Stimulated activated CD8-positive, alpha-beta memory T cell treated with anti-CD3 and anti-CD28 coated beads, Interleukin-7, amount 100 ng/mL, for 24 hours (primary cell): ENCODE measurements at regions not wholly inside any gene's neighbourhood (a gene's known extent, or its start where the extent isn't known, plus 50 kb on each side); places are given as distances from the start of the nearest gene placed in this dataset.
"Not testable (repeated sequence)": the region's sequence is repeated elsewhere in the genome, so short reads cannot be mapped to it uniquely, and the experiment has no call there.

ENCODE experiments used
- DNase-seq: peaks from one replicate; pipeline ENCODE4 v3.0.0-alpha.2; 2020; ENCODE audit warnings: low read depth

- DNase-seq, result no peak
These were observed 50.2 kb upstream of the FAM174B start for GRCh38 chr15:92705764-92706163.

- no peak for DNase-seq
These were observed 50.6 kb upstream of the FAM174B start for GRCh38 chr15:92706201-92706600.

DNA sequence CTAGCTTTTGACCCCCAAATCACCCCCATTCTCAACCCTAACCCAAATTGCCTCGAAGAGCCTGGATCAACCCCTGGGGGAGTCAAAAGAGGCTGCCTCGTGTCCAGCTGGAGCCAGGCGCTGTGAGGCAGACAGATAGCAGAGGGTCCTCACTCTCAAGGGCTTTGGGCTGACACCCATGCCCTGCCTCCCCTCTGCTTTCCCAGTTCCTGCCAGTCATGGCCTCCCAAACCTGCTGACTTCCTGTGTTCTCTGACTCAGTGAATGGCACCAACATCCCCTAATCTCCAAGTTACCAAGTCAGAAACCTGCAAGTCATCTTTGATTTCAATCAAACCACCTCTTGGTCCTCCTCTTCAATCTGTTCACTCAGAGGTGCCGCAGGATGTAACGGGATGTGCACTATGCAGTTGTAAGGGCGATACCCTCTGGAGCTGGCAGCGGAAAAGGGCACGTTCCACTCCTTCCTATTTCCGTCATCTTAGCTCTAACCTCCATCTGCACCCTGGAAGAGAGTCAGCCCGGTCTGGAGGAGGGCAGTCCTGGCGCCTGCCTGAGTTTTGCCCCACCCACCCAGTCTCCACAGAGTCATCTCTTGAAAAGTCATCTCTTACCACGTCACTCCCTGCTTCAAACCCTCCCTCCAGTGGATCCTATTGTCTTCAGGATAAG, 52.4 kb upstream of the FAM174B start:
- DNase-seq, result no peak

GRCh38 chr15:92708635-92709034, 53.1 kb upstream of the FAM174B start:
- DNase-seq, result no peak

DNA sequence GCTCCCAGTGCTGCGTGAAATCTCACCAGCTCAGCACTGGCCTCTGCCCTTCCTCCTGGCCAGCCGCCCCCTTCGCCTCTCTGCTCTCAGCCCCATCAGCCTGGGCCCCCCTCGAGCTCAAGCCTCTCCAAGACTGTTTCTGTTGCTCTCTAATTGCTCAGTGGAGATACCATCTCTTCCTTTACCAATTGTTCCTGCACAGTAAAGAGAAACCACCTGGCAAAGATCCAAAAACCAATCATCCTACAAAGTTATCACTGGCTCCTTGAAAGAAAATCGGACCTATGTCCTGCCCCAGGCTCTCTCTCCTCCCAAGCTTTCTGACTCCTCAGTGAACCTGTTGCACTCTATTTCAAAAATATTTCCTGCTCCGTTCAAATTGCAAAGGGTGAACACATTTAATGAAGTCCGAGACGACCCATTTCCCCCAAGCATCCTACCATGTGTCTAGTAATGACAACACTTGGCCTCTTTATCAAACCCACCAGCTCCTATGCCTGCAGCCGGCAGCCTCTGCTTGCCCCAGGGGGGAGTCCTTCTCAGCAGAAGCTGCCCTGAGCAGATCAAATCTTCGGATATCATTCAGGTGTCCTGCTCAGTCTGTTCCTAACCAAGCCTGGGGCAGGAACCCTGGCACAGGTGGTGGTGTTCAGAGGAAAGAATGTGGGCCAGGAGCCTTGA, 53.7 kb upstream of the FAM174B start:
- DNase-seq, result no peak

- no peak for DNase-seq
These were observed 55.9 kb upstream of the FAM174B start for GRCh38 chr15:92711457-92711831.

- DNase-seq, result no peak
These were observed 58.5 kb upstream of the FAM174B start for GRCh38 chr15:92714077-92714476.

DNA sequence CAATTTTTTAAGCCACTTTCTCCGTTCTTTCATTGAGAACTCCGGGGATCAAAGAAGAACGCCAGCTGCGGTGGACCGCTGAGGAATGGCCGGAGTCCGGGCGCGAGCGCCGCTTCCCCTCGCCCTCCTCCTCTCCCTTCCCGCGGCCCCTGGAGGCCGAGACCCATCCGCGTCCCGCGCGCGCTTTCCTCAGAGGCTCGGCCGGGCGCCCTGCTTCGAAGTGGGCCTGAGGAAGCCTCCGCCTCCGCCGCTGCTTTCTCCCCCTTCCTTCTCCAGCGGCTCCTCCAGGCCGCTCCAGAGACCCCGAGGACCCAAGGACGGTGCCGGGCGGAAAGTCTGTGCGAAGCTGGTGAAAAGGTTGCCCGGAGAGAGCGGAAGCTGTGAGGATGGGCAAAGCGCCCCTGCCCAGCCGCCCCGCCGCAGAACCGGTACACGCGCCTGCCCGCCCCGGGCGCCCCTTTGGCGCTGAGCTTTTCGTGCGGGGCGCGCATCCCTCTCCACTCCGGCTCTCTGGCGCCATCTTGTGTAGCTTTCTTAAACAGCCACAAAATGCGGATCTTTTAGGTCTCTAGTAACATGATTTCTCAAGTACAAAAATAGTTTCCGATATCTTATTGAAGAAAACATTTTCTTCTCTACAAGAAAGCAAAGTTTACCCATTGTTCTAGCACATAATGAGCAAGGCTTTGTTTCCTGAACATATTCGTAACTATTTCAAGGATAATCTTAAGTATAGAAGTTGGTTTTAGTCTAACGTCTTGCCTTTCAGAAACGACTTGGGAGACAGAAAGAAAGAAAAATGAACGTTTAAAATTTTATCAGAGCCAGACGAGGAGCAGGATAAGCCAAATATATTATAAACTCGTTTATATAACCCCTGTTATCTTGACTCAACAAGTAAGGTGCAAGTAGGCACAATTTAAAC, 59.2 kb upstream of the FAM174B start:
- peak; percentile 58 for DNase-seq

DNA sequence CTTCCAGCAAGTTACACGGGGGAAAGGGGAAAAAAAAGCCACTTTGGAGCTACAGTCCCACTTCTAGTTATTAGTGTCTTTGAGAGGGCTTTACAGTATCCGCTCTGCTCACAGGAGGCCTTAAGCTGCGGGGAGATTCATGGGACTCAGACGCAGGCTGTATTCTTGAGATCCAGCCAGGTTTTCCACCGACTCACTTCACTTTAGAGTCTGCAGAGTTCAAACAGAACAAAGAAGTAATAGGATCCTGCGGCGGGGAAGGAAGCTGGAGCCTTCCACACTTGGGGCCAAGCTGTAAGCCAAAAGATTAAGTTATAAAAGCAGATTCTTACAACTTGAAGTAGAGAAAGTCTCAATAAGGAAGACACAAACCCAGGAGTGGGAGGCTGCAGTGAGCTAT, 60.2 kb upstream of the FAM174B start:
- no peak for DNase-seq

- no peak for DNase-seq
These were observed 63.4 kb upstream of the FAM174B start for GRCh38 chr15:92719021-92719420.

DNA sequence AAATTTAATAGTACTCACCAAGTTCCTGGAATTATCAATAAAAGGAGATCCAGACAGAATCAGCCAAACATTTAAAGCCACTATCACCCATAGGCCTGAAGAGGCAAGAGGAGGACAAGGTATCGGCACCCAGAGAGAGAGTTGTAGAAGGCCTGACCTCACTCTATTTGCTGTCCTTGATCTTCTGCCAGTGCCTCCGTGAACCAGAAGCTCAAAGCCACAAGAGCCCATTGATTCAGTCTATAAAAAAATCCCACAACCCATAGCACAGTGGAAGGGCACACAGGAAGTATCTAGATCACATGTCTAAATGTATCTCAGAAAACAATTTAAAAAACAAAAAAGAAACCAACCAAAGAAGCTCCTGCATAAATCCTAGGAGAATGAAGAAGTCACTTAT, 68.6 kb upstream of the FAM174B start:
- no peak for DNase-seq

- no peak for DNase-seq
These were observed 69.6 kb upstream of the FAM174B start for GRCh38 chr15:92725171-92725570.

- DNase-seq, result no peak
These were observed 72.7 kb upstream of the FAM174B start for GRCh38 chr15:92728266-92728665.

DNA sequence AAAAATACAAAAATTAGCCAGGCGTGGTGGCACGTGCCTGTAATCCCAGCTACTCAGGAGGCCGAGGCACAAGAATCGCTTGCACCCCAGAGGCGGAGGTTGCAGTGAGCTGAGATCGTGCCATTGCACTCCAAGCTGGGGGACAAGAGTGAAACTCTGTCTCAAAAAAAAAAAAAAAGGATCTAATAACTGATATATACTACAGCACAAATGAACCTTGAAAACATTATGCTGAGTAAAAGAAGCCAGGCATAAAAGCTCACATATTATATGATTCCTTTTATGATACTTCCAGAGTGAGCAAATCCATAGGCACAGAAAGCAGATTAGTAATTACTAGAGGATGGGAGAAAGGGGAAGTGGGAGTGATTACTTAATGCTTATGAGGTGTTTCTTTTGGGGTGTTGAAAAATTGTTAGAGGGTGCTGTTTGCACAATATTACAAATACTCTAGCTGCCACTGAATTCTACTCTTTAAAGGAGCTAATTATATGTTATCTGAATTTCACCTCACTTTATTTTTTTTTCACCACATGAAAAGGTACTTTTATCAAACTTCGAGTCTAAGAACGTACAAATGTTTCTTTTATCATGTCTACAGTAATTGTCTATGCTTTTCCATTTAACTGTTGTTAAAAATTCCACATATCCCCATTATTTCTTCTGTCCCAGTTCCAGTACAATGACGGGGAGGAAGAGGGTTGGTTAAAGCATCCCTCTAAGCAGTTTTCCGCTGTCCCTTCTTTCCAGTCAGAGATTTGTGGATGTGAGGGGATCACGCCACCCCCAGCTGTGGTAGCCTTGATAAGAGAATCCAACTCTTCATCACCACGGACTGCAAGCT, 77.7 kb upstream of the FAM174B start:
- no peak for DNase-seq

DNA sequence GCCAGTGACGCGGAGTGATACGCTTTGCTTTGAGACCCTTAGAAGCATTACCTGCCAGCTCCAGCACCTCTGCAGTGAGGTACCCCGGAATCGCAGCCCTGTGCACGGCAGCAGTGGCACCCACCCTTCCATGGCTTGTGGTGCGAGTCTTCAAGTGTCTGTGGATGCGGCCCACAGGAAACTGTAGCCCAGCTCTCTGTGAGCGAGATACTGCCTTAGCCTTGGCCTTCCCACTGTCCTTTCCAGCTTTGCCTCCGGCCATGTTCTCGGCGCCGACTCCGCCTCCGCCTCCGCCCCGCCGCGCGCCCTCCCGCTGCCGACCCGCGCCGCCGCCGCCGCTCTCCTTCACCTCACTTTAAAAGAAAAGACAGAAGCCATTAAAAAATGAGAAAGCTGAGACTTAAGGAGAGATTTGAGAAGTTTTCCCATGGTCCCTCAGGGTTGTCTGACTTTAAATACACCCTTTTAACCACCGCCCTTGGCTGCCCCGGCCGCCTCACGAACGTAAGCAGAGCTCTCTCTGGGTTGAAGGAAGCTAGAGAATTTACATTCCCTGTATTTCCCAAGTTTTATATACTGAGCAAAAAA, 78.5 kb upstream of the FAM174B start:
- no peak for DNase-seq

- not testable (repeated sequence) for DNase-seq
These were observed 83.7 kb upstream of the FAM174B start for GRCh38 chr15:92739246-92739645.

DNA sequence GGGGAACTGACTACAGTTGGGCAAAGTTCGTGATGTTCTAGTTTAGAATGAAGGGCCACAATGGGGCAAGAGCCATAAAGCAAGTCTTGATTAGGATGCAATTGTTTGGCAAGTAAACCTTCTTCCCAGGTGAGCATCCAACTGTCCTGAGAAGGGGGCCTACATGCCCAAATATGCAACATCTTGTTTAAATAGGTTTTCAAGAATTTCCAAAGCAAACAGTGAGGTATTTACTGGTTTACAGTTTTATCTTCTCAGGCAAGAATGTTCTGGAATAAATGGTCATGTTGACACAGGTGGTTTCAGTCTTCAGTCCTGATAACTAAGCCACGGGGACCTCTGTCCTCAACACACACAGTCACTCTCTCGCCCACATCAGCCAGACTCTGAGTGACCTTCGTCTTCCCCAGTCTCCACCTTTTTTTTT, 90.3 kb upstream of the FAM174B start:
- DNase-seq, result no peak

GRCh38 chr15:92747047-92747446, 91.5 kb upstream of the FAM174B start:
- no peak for DNase-seq

GRCh38 chr15:92749216-92749615, 93.6 kb upstream of the FAM174B start:
- no peak for DNase-seq

- DNase-seq, result no peak
These were observed 94.4 kb upstream of the FAM174B start for GRCh38 chr15:92749946-92750345.

GRCh38 chr15:92751528-92751927, 96.0 kb upstream of the FAM174B start:
- DNase-seq, result no peak

DNA sequence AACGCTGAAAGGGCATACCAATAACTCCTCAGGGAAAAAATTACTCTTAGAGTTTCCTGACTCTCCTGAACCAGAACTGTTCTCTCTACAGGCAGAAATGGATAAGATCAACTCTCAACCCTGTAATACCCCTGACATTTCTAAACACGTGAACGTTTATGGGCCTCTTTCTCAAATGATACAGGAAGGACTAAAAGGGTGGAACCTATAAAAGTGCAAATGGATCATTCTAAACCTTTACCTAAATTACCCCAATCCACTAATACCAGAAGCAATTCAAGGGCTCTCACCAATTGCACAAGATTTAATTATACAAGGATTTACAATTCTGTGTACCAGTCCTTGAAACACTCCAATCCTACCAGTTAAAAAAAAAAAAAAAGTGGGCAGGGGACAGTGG, 98.0 kb upstream of the FAM174B start:
- DNase-seq, result no peak
